Activated CD8-positive, alpha-beta memory T cell treated with anti-CD3 and anti-CD28 coated beads for 1 hour (primary cell): ENCODE measurements at regions not wholly inside any gene's neighbourhood (a gene's known extent, or its start where the extent isn't known, plus 50 kb on each side); places are given as distances from the start of the nearest gene placed in this dataset.

Source experiments
- DNase-seq, 2 donors: peaks; one replicate each; pipeline ENCODE4 v3.0.0-alpha.2; 2020; ENCODE audit warnings: low read depth in 1 of 2; ENCODE audit errors: extremely low read depth in 1 of 2

DNA sequence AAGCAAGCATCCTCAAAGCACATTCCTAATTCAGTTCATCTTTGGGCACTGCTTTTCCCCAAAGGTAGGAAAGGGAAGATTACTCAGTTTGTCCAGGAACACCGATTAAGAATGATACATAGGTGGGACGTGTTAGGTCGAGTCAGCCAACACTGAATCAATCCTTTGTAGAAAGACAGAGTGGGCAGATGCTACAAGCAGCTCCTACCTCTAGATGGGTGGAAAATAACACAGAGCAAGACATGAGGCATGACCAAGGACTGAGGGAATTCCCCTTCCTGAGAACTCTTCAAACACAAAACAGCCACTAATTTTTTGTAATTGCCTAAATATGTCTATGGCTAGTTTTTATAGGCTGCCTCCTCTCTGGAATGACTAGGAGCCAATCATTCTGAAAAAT, 331.7 kb downstream of the HNRNPD start:
- no peak for DNase-seq

DNA sequence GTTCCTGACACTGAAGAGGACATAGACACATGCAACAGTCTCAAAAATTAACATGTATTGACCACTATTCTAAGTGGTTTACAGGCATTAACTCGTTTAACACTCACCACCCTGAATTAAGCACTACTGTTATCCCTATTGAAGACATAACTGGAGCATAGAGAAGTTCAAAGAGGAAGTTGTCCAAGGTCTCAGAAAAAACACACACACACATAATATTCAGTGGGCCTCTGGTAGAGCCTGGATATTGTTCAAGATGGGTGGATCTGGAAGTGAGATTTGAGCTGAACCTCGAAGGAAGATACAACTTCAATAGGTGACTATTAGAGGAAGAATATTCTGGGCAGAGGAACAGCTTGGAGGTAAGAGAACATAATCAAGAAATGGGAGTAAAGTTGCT, 334.9 kb downstream of the HNRNPD start:
- no peak for DNase-seq

DNA sequence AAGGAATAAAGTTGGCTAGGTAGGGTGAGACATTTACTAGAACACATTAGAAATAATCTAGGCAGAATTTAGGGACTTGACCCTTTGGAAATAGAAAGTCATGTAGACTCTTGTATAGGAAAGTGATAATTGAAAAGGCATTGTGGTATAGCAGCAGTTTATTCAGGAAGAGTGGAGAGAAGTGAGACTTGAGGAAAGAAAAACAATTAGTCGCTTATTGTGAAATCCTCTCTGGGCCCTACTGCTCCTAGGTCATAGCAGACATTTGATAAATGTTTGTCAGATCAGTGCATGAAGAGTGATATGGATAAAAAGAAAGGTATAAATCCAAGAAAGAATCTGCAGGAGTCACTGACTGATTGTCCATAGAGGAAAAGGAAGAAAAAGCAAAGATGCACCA, 337.6 kb downstream of the HNRNPD start:
- DNase-seq: no peak

DNA sequence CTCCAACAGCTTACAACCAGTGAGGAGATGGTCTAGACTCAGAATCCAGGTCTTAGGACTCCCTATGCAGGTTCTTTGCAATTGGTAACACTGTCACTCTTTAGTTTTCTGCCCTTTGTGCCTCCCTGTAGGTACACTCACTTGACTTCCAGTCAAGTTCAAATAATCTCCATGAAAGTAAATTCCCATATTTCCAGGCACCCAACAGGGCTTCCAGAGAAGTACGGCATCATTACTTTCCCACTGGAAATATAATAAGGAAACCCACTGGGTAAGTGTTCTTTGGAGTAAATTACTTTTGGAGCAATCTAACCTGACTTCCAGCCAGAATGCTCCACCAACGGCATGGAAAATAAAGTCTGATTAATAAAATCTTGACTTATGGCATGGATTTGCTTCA, 338.9 kb downstream of the HNRNPD start:
- DNase-seq: no peak

GRCh38 chr4:82033862-82034261, 339.9 kb downstream of the HNRNPD start:
- DNase-seq: no peak

- DNase-seq: no peak
Measured at GRCh38 chr4:82031376-82031927, 342.3 kb downstream of the HNRNPD start.

DNA sequence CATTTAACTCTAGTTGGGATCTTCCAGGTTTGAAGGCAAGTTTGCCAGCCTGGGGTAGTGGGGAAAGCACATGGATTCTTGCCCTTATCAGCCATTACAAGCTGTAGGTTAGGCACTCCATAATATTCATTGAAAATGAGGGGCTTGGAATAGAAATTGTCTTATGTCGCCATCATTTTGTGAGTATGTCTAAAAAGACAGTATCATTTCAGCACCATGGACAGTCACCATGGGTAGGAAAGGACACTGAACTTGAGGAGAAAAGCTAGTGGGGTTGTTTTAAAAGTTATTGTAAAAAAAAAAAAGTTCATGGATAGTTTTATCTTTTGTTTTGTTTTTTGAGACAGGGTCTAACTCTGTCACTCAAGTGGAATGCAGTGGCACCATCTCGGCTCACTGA, 356.1 kb downstream of the HNRNPD start:
- no peak for DNase-seq

- no peak for DNase-seq
Measured at GRCh38 chr4:82005158-82005557, 368.6 kb downstream of the HNRNPD start.

DNA sequence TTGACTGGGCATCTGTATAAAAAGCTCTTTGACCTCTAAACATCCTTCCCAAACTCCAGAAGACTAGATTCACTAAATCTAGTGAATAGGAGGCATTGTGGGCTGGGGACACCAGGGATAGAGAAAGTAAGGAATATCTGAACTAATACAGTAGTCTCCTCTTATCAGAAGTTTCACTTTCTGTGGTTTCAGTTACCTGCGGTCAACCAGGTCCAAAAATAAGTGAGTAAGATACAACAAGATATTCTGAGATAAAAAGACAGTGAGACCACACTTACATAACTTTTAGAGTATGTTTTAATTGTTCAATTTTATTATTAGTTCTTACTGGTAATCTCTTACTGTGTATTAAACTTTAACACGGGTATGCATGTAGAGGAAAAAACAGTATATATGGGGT, 376.5 kb downstream of the HNRNPD start:
- DNase-seq: no peak

DNA sequence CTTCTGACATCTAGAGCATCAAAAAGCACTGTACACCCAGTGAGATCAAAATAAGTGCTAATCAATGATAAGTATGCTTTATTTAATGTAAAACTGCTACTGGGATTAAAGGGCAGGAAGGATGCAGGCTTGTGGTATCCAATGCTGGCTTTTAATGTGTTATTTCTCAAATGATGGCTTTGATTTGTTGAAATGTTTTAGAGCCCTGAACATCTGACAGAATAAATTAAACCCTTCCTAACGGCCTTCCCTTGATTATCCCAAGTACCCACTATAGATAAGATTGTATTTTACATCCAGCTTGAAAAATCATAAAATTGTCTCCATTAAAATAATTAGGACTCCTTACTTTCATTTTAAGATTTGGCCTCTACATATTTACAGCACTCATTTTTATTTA, 382.9 kb downstream of the HNRNPD start:
- no peak for DNase-seq

DNA sequence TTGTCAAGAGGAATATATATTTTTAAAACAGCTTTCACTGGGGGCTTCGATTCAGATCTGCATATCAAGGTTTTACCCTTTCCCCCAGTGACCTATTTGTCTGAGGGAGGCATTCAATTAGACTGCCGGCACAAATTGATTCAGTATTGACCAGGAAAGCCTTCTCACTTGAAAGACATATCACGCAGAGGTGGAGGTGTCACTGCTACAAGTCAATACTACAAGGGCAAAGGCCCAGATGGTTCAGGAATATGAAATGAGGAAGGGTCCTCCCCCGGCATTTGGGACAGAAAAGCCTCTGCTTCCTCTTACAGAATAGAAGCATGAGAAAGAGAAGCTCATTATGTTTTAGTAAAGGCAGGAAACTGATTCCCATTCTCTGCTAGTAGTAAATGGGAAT, 383.6 kb downstream of the HNRNPD start:
- DNase-seq: no peak

DNA sequence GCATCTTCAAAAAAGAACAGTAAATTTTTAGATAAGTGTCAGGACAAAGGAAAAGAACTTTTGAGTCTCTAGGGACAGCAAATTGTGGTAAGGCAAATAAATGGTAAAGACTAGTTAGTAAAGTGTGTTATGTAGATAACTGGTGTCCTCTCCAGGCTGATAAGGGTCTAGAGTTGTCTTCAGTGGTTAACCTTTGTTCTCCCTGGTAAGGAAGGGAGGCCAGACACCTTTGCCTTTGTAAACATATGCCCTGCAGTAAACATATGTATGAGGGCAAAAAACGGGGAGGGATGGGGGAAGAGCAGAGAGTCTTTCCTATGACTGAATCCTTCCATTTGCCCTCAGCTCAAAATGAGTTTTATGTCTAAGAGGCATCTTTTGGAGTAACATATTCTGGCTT, 384.6 kb downstream of the HNRNPD start:
- no peak for DNase-seq

DNA sequence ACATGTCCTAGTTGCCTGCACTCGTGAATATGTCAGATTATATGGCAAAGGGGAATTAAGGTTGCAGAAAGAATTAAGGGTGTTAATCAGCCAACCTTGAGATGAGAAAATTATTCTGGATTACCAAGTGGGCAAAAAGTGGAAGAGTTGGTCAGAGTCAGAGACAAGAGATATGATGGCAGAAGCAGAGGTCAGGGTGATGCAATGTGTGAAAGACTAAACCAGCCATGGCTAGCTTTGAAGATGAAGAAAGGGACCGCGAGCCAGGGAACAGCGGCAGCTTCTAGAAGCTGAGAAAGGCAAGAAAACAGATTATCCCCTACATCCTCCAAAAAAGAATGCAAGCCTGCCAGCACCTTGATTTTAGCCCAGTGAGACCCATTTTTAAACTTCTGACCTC, 385.6 kb downstream of the HNRNPD start:
- DNase-seq: no peak

- DNase-seq: no peak
Measured at GRCh38 chr4:81984746-81985145, 389.0 kb downstream of the HNRNPD start.

DNA sequence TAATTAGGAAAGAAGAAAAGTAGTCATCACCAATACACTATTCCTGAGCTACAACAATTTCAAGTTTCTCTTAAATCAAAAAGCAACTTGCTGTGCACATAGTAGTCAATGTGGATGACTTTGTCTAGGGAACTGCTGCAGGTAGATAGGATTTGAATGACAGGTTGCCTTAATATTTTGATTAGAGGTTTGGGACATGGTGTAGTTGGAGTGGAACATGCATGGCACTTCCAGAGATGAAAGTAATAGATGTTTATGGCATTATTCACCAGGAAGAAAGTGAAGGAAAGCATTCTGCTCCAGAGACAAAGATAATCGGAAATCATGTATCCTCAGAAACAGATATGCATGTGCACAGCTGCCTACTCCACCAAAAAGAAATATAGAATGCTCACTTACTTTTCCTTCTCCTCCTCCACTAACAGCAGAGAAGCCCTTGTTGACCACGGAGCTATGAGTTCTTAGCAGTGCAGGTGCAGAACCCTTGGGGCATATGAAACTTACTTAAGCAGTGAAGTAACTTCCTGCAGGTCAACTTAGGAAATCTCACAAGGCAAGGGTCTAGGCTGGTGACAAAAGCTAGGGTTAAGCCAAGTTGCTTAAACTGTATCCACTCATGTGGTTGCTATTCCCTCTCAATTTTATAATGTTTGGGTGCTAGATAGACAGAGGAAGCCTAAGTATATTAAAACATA, 390.8 kb downstream of the HNRNPD start:
- DNase-seq: no peak

DNA sequence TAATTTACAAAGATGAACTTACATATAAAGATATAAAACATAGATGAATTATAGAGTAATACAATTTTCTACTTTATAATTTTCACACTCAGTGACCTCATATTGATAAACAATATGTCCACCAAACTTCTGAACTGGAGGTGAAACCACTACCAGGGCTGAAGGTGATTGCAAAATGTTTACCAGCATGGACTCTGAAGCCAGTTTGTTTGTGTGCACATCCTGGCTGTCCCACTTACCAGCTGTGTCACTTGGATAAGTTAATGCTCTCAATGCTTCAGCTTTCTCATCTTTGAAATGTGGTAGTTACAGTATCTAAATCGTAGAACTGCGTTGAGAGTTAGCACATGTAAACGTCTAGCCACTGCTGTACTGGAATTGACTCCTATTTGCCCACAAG, 392.6 kb downstream of the HNRNPD start:
- DNase-seq: no peak

DNA sequence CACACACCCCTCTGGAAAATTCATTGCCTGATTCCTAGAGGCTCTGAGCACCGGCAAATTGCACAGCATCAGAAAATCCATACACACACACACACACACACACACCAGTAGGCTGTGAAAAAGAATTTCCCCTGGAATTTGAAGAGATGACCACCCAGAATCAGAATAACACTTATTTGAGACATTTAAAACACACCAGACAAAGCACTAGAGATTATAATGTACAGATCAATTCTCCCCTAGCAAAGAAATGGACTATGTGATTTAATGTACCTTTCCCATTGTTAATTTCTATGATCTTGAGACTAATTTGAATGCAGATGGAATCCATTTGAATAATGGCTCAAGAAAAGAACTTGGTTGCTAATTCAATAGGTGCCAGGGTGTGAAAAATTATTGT, 399.3 kb downstream of the HNRNPD start:
- no peak for DNase-seq

- DNase-seq: no peak
Measured at GRCh38 chr4:81971637-81972381, 402.0 kb downstream of the HNRNPD start.

DNA sequence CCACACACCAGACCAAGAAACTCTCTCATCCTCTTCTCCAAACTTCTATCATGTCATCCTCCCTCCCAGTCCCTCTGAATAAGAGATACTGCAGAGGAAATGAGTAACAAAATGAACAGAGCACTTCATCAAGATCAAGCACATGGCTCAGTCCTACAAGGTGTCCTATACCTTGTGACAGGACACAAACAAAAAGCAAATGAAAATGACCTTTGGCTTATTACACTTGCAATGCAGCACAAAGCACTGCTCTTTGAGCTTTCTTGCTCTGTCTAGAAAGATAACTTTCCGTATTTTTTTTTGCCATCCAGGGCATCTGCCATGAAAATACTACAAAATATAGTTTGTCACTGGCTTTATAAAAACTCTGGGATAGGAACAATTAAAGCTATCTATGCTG, 402.7 kb downstream of the HNRNPD start:
- no peak for DNase-seq

DNA sequence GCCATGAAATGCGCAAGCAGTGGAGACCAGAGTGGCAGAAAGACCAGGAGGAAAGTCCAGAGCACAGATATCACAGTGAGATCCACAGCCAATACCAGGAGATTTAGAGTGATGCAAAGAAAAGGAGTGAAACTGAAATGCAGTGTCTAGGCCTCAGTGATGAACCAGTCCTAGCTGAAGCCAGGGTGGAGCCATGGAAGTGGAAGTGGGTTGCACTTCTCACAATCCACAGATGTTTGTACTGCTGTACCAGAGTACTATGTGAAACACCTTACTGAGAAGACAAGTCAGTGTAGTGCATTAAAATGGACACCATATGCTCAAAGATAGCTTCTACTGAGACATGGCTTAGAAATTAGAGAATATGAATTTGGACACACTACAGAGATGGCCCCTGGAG, 403.3 kb downstream of the HNRNPD start:
- no peak for DNase-seq

DNA sequence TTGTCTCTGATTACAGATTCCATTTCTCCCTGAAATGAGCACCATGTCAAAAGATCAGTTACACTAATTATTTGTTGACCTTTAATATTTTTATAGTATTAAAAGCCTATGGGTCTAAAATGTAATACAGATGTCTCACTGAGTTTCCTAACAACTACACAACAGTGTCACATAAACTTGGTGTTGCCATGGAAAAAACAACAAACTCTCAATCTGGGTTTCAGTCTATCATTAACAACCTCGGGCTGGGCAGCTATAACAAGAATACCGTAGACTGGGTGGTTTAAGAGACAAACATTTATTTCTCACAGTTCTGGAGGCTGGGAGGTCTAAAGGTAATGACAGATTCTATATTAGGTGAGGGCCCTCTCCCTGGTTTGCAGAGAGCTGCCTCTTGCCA, 407.1 kb downstream of the HNRNPD start:
- no peak for DNase-seq

DNA sequence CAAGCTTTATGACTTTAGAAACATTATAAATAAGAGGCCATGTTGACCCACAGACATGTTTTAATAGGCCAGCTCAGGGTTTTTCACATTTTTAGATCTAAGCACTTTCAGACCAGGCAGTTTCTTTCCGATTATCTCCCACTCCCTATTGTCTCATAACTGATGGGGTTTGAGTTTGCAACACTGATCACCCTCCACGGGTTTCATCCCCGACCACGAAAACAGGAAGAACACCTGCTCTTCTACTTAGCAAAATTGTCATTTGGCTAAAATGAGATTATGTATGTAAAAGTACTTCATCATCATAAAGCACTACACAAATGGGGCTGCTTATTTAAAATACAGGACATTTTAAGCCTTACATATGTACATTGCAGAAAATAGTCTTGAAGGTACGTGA, 407.9 kb downstream of the HNRNPD start:
- DNase-seq: no peak
